HG03196 (cell line): ENCODE measurements at regions not wholly inside any gene's neighbourhood (a gene's known extent, or its start where the extent isn't known, plus 50 kb on each side); places are given as distances from the start of the nearest gene placed in this dataset.

Experiments used
- ATAC-seq: cut with Tn5 transposase; IDR thresholded peaks from one replicate; pipeline ENCODE4 v1.9.1; 2021; ENCODE audit not compliant: unreplicated experiment

- ATAC-seq: no peak
Measured at GRCh38 chr1:38270849-38271633, 224.4 kb upstream of the POU3F1 start.

DNA sequence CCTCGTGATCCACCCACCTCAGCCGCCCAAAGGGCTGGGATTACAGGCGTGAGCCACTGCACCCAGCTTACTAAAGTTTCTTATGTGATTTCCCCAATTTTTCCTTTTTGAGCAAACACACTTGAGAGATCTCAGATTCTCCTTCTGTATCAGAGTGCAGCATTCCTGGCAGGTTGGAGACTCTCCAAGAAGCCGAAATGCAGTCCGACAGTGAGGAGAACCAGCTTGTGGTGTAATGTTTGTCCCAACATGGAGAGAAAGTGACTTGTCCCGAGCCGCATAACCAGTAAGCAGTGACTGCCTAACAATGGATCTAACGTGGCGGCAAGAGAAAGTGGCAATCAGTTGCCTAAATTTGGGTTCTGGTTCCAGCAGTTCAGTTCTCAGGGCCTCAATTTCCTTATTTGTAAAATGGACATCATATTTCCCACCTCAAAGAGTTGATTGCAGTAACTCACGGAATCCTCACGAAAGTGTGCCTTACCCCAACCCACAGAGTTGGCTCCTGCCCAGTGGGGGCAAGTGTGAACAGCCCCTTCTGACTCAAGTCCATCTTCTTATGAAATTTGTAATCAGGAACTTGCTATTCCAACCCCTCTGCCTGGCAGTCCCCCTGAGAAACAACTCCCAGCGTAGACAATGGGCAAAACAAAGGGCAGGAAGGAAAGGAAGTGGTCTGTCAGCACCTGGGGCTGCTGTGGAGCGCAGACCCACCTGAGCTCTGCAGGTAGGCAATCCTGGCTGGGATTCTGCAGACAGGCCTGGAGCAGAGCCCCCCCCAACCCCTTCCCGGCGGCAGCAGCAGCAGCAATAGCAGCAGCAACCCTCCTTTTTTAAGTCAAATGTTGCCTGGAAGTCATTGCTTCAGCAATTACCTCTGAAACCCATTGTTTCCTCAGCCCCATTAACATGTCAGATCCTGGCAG, 223.6 kb upstream of the POU3F1 start:
- no peak for ATAC-seq

DNA sequence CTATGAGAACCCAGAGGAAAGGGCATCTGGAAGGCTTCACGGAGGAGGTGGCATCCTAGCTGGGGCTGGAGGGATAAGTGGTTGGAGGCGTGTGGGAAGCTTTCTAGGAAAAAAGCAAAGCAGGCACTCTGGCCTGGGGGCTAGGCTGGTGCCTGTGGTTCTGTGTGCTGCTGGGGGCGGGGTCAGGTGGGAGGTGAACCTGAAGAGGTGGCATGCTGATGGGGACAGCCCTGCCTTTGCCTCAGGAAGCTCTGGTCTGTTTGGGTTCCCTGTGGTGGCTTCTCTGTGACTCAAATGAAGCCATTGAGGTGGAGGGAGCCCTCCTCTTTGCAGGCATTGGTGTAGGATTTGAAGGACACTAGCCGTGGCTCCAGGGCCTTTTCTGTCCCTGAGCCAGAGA, 221.6 kb upstream of the POU3F1 start:
- no peak for ATAC-seq

GRCh38 chr1:38267037-38268036, 220.7 kb upstream of the POU3F1 start:
- ATAC-seq: no peak

DNA sequence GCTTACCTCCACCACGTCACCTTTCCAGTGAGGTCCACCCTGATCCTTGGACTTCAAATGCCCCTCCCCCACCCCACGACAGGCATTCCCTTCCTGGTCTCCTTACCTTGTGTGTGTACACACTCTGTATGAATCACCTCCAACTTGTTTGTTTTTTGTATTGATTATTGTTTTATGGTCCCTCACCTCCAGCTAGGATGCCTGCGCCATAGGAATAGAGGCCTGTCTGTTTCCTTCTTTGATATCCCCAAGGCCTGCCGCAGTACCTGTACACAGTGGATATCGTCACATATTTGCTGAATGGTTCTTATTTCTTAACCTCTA, 219.6 kb upstream of the POU3F1 start:
- no peak for ATAC-seq

DNA sequence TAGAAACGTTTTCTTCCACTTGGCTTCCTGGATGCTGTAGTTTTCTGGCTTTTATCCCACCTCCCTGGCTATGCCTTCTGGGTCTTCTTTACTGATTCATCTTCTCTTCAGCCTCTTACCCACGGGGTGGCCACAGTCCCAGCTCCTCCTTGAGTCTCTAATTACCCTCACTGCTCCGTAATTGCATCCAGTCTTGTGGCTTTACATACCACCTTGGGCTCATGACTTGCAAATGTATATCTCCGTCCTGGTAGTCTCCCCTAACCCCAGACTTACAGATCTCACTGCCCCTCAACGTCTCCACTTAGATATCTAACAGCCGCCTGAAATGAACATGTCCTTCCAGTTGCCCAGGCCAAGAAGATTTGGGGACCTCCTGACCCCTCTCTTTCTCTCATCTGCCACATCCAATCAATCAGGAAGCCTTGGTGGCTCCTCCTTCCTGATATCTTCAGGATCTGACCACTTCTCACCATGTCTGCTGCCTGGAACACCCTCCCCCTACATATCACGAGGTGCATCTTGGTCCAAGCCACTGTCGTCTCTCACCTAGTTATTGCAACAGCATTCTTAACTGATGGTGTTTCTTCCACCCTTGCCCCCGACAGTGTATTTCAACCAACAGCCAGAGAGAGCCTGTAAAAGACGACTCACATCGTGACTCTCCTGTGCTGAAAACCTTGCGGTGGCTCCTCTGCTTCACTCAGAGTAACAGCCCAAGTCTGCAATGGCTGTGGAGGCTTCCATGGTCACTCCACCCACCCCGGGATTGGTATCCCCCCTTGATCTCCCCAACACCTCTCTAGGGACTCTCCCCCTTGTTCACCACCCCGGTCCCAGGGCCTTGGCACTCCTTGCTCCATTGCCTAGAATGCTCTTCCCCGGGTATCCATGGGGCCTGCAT, 219.0 kb upstream of the POU3F1 start:
- ATAC-seq: no peak

GRCh38 chr1:38263438-38263837, 216.8 kb upstream of the POU3F1 start:
- ATAC-seq: no peak

- ATAC-seq: no peak
Measured at GRCh38 chr1:38261574-38261973, 215.0 kb upstream of the POU3F1 start.

- ATAC-seq: no peak
Measured at GRCh38 chr1:38258085-38258627, 211.6 kb upstream of the POU3F1 start.

GRCh38 chr1:38257374-38257773, 210.8 kb upstream of the POU3F1 start:
- ATAC-seq: no peak

DNA sequence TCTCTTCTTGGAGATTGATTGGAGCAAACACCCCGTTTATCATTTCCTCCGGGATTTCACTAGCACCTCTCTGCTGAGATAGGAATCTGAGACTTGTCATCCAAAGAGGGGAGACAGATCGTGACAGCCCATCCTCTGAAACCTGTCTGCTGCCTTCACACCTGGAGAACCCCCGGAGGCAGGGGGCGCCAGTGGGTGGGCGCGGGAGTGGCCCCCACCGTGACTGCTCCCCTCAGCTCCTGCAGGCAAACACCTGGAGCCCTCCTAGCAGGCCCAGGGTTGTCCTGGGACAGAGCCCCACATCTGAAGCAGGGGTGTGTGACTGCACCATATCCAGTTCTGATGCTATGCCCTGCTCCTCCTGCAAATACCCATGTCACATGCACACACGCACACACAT, 209.5 kb upstream of the POU3F1 start:
- no peak for ATAC-seq

DNA sequence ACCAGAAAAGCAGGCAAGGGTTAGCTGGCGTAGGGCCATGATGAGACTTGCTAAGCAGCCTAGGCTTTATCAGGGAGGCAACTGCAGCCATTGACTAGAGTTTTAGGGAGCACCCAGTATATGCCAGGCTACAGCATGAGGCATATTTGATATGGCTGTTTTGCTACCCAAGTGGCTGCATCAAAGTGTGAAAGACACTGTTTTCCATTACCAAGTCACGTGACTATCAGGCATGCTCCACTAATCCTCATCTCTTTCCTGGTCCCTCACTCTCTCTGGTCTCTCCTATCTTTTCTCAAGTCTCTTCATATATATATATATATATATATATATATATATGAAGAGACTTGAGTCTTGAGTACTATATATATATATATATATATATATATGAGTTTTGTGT, 206.7 kb upstream of the POU3F1 start:
- no peak for ATAC-seq

DNA sequence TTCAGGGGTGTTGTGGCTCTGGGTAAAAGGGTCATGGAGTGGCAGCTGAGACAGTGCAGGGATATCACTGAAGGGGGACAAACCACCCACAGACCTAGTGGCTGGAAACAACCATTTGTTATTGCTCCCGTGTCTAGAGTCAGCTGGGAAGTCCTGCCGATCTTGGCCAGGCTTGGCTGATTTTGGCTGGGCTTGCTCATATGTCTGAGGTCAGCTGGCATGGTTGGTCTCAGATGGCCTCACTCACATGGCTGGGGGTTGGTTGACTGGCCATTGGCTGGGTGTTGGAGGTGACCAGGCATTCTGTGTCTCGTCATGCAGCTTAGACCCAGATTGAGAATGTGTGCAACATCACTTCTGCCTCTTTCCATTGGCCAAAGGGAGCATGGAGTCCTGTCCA, 203.8 kb upstream of the POU3F1 start:
- no peak for ATAC-seq

- ATAC-seq: no peak
Measured at GRCh38 chr1:38249001-38249400, 202.4 kb upstream of the POU3F1 start.

DNA sequence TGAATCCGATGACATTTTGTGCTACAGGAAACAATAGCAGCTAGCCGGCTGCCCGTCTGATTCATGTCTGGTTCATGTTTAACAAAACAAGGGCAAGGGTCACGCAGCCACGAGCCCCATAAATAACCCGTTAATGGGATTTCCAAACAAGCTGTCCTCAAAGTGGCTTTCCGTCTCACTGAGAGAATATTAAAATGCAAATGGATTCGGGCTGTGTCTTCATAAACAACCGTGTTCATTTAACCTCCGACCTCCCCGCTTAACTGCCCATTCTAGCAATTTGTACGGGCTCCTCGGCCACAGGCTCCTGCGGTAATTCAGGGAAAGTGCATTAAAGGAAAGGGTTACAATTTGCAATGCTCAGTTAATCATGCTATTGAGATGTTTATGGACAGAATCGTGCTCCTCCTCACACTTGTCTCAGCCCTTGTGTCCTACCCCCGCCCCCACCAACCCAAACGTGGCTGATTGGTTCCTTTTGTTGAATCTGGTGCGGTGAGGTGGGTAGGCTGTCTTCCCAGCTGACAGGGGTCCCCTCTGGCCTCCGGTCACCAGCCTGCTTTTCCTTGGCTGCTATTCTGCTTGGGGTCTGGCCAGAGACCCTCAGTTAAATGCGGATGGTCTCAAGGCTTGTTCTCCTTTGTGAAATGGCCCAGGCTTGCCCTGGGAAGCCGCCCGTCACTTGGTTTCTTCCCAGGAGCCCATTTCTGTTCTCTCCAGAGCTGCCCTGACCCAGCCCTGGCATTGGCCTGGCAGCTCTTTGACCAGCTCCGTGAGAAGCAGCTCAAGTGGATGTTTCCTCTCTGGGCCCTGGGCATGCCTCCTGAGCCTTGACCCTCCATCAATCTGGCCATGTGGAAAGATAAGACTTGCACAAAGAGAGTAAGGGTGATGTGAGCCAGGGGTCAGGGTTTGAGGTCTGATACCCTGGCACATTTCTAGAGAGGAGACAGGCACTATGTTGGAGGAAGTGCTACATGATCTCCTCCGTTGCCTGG, 200.7 kb upstream of the POU3F1 start:
- ATAC-seq: no peak

DNA sequence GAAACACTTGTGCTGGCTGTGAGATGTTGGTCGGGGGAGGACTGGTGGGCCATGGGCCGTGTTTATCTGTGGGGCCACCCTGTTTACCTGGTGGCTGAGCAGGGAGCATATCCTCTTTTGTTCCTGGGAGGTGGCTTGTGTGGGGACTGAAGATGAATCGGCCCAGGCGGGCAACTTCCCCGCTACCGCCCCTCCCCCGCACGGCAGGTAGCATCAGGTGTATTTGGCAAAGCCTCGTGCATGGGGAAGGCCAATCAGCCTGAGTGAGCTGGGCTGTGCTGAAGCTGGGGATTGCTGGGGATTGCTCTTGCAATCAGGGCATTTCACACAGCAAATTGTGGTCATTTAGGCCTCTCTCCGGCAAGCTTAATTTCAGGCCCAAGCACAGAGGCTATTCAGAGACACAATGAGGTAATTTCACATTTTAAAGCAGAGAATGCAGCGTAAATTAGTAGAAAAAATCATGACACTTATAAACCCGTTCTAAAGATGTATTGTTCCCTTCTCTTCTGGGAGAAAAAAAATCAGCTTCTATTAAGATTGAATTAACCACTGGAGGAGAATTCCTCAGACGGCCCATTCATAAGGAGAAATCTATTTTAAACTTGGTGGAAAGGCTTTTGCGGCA, 197.7 kb upstream of the POU3F1 start:
- ATAC-seq: no peak

DNA sequence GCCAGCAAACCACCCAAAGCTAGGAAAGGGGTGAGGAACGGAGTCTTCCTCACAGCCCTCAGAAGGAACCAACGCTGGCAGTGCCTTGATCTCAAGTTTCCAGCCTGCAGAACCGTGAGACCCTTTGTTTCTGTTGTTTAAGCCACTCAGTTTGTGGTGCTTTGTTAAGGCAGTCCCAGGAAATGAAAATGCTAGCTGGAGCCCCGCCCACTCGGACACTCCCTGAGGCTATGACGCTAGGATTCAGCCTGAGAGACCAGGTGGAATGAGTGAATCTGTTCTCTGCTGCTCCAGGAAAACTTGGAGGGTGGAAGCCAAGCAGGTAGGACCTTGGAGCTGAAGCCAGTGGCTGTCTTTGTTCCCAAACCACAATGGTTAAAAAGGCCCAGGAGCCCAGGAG, 196.5 kb upstream of the POU3F1 start:
- no peak for ATAC-seq

GRCh38 chr1:38242506-38242905, 195.9 kb upstream of the POU3F1 start:
- ATAC-seq: no peak
